Body of pancreas (tissue), 4 donors: ENCODE measurements at regions not wholly inside any gene's neighbourhood (a gene's known extent, or its start where the extent isn't known, plus 50 kb on each side); places are given as distances from the start of the nearest gene placed in this dataset.

Experiments used
- CTCF ChIP-seq, 7 experiments: fragments of 450-650 bp in 4 of 7; fragments of 200-600 bp in 3 of 7; sonication (generic) in 3 of 7; IDR thresholded peaks; one replicate each; pipeline ENCODE4 v1.5.1; 2016 to 2019; ENCODE audit warnings: antibody characterized with exemption in 7 of 7
- POLR2A ChIP-seq, 3 donors: fragments of 450-650 bp; IDR thresholded peaks; one replicate each; pipeline ENCODE4 v1.6.1; 2016; ENCODE audit warnings: antibody characterized with exemption in 3 of 3, mild to moderate bottlenecking in 2 of 3

GRCh38 chr5:155546075-155546474 lies 532.5 kb downstream of the KIF4B start:
- TF ChIP-seq POLR2A (IDR thresholded peaks at IDR 0.05) (no peak), CTCF (IDR thresholded peaks at IDR 0.05) (no peak)
